Activated naive CD4-positive, alpha-beta T cell treated with anti-CD3 and anti-CD28 coated beads, Interleukin-2, amount 50 U/mL, for 24 hours (primary cell): ENCODE measurements at regions not wholly inside any gene's neighbourhood (a gene's known extent, or its start where the extent isn't known, plus 50 kb on each side); places are given as distances from the start of the nearest gene placed in this dataset.

Experiments
- H3K27ac Mint-ChIP-seq: one replicate; pipeline ENCODE4 v1.8.0; 2021; ENCODE audit warnings: mild to moderate bottlenecking, mixed read lengths
- H3K27me3 Mint-ChIP-seq: one replicate; pipeline ENCODE4 v1.8.0; 2021; ENCODE audit warnings: mixed read lengths
- H3K36me3 Mint-ChIP-seq: one replicate; pipeline ENCODE4 v1.8.0; 2021; ENCODE audit warnings: mixed read lengths
- H3K4me1 Mint-ChIP-seq: one replicate; pipeline ENCODE4 v1.8.0; 2021; ENCODE audit warnings: mixed read lengths
- H3K4me3 Mint-ChIP-seq: one replicate; pipeline ENCODE4 v1.8.0; 2021; ENCODE audit warnings: mild to moderate bottlenecking, mixed read lengths
- H3K9me3 Mint-ChIP-seq: one replicate; pipeline ENCODE4 v1.8.0; 2021; ENCODE audit warnings: mixed read lengths

- no peak overlapping the region for H3K4me3 Mint-ChIP-seq
- H3K4me1 Mint-ChIP-seq: no peaks in the 10 kb centered on the region
- no peaks in the 10 kb centered on the region for H3K27me3 Mint-ChIP-seq
- H3K9me3 Mint-ChIP-seq: no peaks in the 10 kb centered on the region
- H3K36me3 Mint-ChIP-seq: no peaks in the 10 kb centered on the region
- H3K27ac Mint-ChIP-seq: no peak overlapping the region
These were observed 464.1 kb upstream of the SALL1 start for GRCh38 chr16:51615141-51615540.

GRCh38 chr16:51607201-51607651, 456.2 kb upstream of the SALL1 start:
- Mint-ChIP-seq H3K4me1 (no peaks in the 10 kb centered on the region), H3K9me3 (peaks cover 5% of the 10 kb centered on the region), H3K36me3 (no peaks in the 10 kb centered on the region), H3K4me3 (no peak overlapping the region), H3K27me3 (no peaks in the 10 kb centered on the region), H3K27ac (no peak overlapping the region)

GRCh38 chr16:51596247-51596646, 445.2 kb upstream of the SALL1 start:
- H3K4me1 Mint-ChIP-seq: no peaks in the 10 kb centered on the region
- H3K27me3 Mint-ChIP-seq: peaks cover 1% of the 10 kb centered on the region
- no peak overlapping the region for H3K27ac Mint-ChIP-seq
- no peaks in the 10 kb centered on the region for H3K36me3 Mint-ChIP-seq
- H3K9me3 Mint-ChIP-seq: peaks cover 5% of the 10 kb centered on the region
- no peak overlapping the region for H3K4me3 Mint-ChIP-seq

GRCh38 chr16:51592535-51593300, 441.6 kb upstream of the SALL1 start:
- H3K4me1 Mint-ChIP-seq: no peaks in the 10 kb centered on the region
- H3K4me3 Mint-ChIP-seq: no peak overlapping the region
- no peaks in the 10 kb centered on the region for H3K9me3 Mint-ChIP-seq
- H3K27ac Mint-ChIP-seq: no peak overlapping the region
- H3K27me3 Mint-ChIP-seq: peaks cover 1% of the 10 kb centered on the region
- no peaks in the 10 kb centered on the region for H3K36me3 Mint-ChIP-seq

- Mint-ChIP-seq H3K27ac (no peak overlapping the region), H3K9me3 (no peaks in the 10 kb centered on the region), H3K36me3 (no peaks in the 10 kb centered on the region), H3K4me3 (no peak overlapping the region), H3K27me3 (peaks cover 1% of the 10 kb centered on the region), H3K4me1 (no peaks in the 10 kb centered on the region)
These were observed 441.0 kb upstream of the SALL1 start for GRCh38 chr16:51592001-51592501.

- peaks cover 1% of the 10 kb centered on the region for H3K27me3 Mint-ChIP-seq
- no peaks in the 10 kb centered on the region for H3K9me3 Mint-ChIP-seq
- no peaks in the 10 kb centered on the region for H3K36me3 Mint-ChIP-seq
- H3K27ac Mint-ChIP-seq: no peak overlapping the region
- no peaks in the 10 kb centered on the region for H3K4me1 Mint-ChIP-seq
- no peak overlapping the region for H3K4me3 Mint-ChIP-seq
These were observed 440.4 kb upstream of the SALL1 start for GRCh38 chr16:51591480-51591879.

GRCh38 chr16:51579652-51580360, 428.7 kb upstream of the SALL1 start:
- no peaks in the 10 kb centered on the region for H3K36me3 Mint-ChIP-seq
- H3K4me3 Mint-ChIP-seq: no peak overlapping the region
- H3K27me3 Mint-ChIP-seq: no peaks in the 10 kb centered on the region
- H3K27ac Mint-ChIP-seq: no peak overlapping the region
- no peaks in the 10 kb centered on the region for H3K4me1 Mint-ChIP-seq
- H3K9me3 Mint-ChIP-seq: peaks cover 6% of the 10 kb centered on the region

GRCh38 chr16:51577621-51578303, 426.7 kb upstream of the SALL1 start:
- Mint-ChIP-seq H3K27me3 (no peaks in the 10 kb centered on the region), H3K9me3 (peaks cover 18% of the 10 kb centered on the region), H3K4me3 (no peak overlapping the region), H3K27ac (no peak overlapping the region), H3K36me3 (no peaks in the 10 kb centered on the region), H3K4me1 (no peaks in the 10 kb centered on the region)

GRCh38 chr16:51576498-51577195, 425.6 kb upstream of the SALL1 start:
- H3K4me3 Mint-ChIP-seq: no peak overlapping the region
- no peaks in the 10 kb centered on the region for H3K27me3 Mint-ChIP-seq
- no peaks in the 10 kb centered on the region for H3K36me3 Mint-ChIP-seq
- no peak overlapping the region for H3K27ac Mint-ChIP-seq
- H3K9me3 Mint-ChIP-seq: peaks cover 18% of the 10 kb centered on the region
- H3K4me1 Mint-ChIP-seq: no peaks in the 10 kb centered on the region

- H3K27me3 Mint-ChIP-seq: no peaks in the 10 kb centered on the region
- H3K36me3 Mint-ChIP-seq: no peaks in the 10 kb centered on the region
- H3K27ac Mint-ChIP-seq: no peak overlapping the region
- no peak overlapping the region for H3K4me3 Mint-ChIP-seq
- H3K9me3 Mint-ChIP-seq: peaks cover 18% of the 10 kb centered on the region
- no peaks in the 10 kb centered on the region for H3K4me1 Mint-ChIP-seq
These were observed 422.1 kb upstream of the SALL1 start for GRCh38 chr16:51573191-51573590.

GRCh38 chr16:51569203-51569931, 418.3 kb upstream of the SALL1 start:
- H3K4me3 Mint-ChIP-seq: no peak overlapping the region

GRCh38 chr16:51567911-51568310, 416.8 kb upstream of the SALL1 start:
- Mint-ChIP-seq H3K36me3 (no peaks in the 10 kb centered on the region), H3K27ac (no peak overlapping the region), H3K4me1 (no peaks in the 10 kb centered on the region), H3K4me3 (no peak overlapping the region), H3K27me3 (no peaks in the 10 kb centered on the region), H3K9me3 (peaks cover 5% of the 10 kb centered on the region)

More at GRCh38 chr16:51569203-51569931, 418.3 kb upstream of the SALL1 start:
- Mint-ChIP-seq H3K27me3 (no peaks in the 10 kb centered on the region), H3K27ac (no peak overlapping the region), H3K4me1 (no peaks in the 10 kb centered on the region), H3K36me3 (no peaks in the 10 kb centered on the region), H3K9me3 (peaks cover 13% of the 10 kb centered on the region)

GRCh38 chr16:51565184-51565583, 414.1 kb upstream of the SALL1 start:
- no peaks in the 10 kb centered on the region for H3K27me3 Mint-ChIP-seq
- no peaks in the 10 kb centered on the region for H3K36me3 Mint-ChIP-seq
- H3K27ac Mint-ChIP-seq: no peak overlapping the region
- H3K9me3 Mint-ChIP-seq: peaks cover 5% of the 10 kb centered on the region
- no peaks in the 10 kb centered on the region for H3K4me1 Mint-ChIP-seq
- no peak overlapping the region for H3K4me3 Mint-ChIP-seq

- Mint-ChIP-seq H3K9me3 (peaks cover 5% of the 10 kb centered on the region), H3K4me3 (no peak overlapping the region), H3K36me3 (no peaks in the 10 kb centered on the region), H3K4me1 (no peaks in the 10 kb centered on the region), H3K27ac (no peak overlapping the region), H3K27me3 (no peaks in the 10 kb centered on the region)
These were observed 411.8 kb upstream of the SALL1 start for GRCh38 chr16:51562891-51563290.

GRCh38 chr16:51559901-51560300, 408.8 kb upstream of the SALL1 start:
- Mint-ChIP-seq H3K27me3 (no peaks in the 10 kb centered on the region), H3K36me3 (no peaks in the 10 kb centered on the region), H3K4me3 (no peak overlapping the region), H3K4me1 (no peaks in the 10 kb centered on the region), H3K27ac (no peak overlapping the region), H3K9me3 (peaks cover 5% of the 10 kb centered on the region)
